Osteoblast (primary cell): ENCODE measurements at regions not wholly inside any gene's neighbourhood (a gene's known extent, or its start where the extent isn't known, plus 50 kb on each side); places are given as distances from the start of the nearest gene placed in this dataset.
A peak's percentile ranks its signal among the peaks of the same experiment; 100 is the strongest.

ENCODE experiments used
- DNase-seq: peaks from one replicate; pipeline ENCODE4 v3.0.0; 2011; ENCODE audit warnings: low spot score, mixed read lengths; ENCODE audit not compliant: insufficient read length; ENCODE audit errors: missing footprints
- H2AFZ ChIP-seq: 2 replicates; pipeline ENCODE4 v1.6.0; 2011; ENCODE audit warnings: mild to moderate bottlenecking, low read length
- H3K27ac ChIP-seq: 2 replicates; pipeline ENCODE4 v1.5.1; 2011; ENCODE audit warnings: mild to moderate bottlenecking, low read depth, low read length, moderate library complexity
- H3K27me3 ChIP-seq: 2 replicates; pipeline ENCODE4 v1.6.0; 2012; ENCODE audit warnings: mild to moderate bottlenecking, control low read depth, inconsistent platforms, low read length, moderate library complexity; ENCODE audit not compliant: insufficient read depth
- H3K36me3 ChIP-seq: 2 replicates; pipeline ENCODE4 v1.5.1; 2011; ENCODE audit warnings: mild to moderate bottlenecking, low read length, control low read depth, moderate library complexity; ENCODE audit not compliant: insufficient read depth
- H3K4me1 ChIP-seq: 2 replicates; pipeline ENCODE4 v1.5.1; 2011; ENCODE audit warnings: mild to moderate bottlenecking, low read length, control low read depth, moderate library complexity; ENCODE audit not compliant: insufficient read depth
- H3K4me2 ChIP-seq: 2 replicates; pipeline ENCODE4 v1.6.0; 2011; ENCODE audit warnings: mild to moderate bottlenecking, low read length; ENCODE audit not compliant: insufficient read depth
- H3K4me3 ChIP-seq: fragments of 200-600 bp; sonication (generic); 3 replicates; pipeline ENCODE4 v1.5.1; 2012; ENCODE audit warnings: mild to moderate bottlenecking, low read length, inconsistent platforms; ENCODE audit not compliant: insufficient read depth
- H3K79me2 ChIP-seq: 2 replicates; pipeline ENCODE4 v1.6.0; 2012; ENCODE audit warnings: mild to moderate bottlenecking, low read length, control low read depth, inconsistent platforms; ENCODE audit not compliant: insufficient read depth
- H3K9me3 ChIP-seq: 2 replicates; pipeline ENCODE4 v1.5.1; 2011; ENCODE audit warnings: low read depth, low read length, control low read depth
- H4K20me1 ChIP-seq: 2 replicates; pipeline ENCODE4 v1.6.0; 2012; ENCODE audit warnings: mild to moderate bottlenecking, low read length, control low read depth; ENCODE audit not compliant: insufficient read depth
- CTCF ChIP-seq: IDR thresholded peaks from 2 replicates; pipeline ENCODE4 v1.5.1; 2011; ENCODE audit warnings: mild to moderate bottlenecking, low read depth, low read length, moderate library complexity; ENCODE audit errors: extremely low read depth

- TF ChIP-seq CTCF = no peak
- no peaks in the 10 kb centered on the region for H3K27me3 ChIP-seq
- H3K4me2 ChIP-seq = no peak overlapping the region
- no peaks in the 10 kb centered on the region for H4K20me1 ChIP-seq
- no peaks in the 10 kb centered on the region for H3K36me3 ChIP-seq
- no peak overlapping the region for H3K4me3 ChIP-seq
- H3K4me1 ChIP-seq = no peaks in the 10 kb centered on the region
- H2AFZ ChIP-seq = no peak overlapping the region
- no peaks in the 10 kb centered on the region for H3K9me3 ChIP-seq
- H3K27ac ChIP-seq = no peak overlapping the region
- no peak for DNase-seq
- no peaks in the 10 kb centered on the region for H3K79me2 ChIP-seq
These were observed 881.3 kb upstream of the SEL1L start for GRCh38 chr14:82414853-82415539.

- DNase-seq = no peak
- H3K4me1 ChIP-seq = no peaks in the 10 kb centered on the region
- H3K4me2 ChIP-seq = no peak overlapping the region
- H2AFZ ChIP-seq = no peak overlapping the region
- no peak for TF ChIP-seq CTCF
- no peak overlapping the region for H3K27ac ChIP-seq
- no peaks in the 10 kb centered on the region for H4K20me1 ChIP-seq
- H3K4me3 ChIP-seq = no peak overlapping the region
- H3K79me2 ChIP-seq = no peaks in the 10 kb centered on the region
- no peaks in the 10 kb centered on the region for H3K9me3 ChIP-seq
- H3K27me3 ChIP-seq = no peaks in the 10 kb centered on the region
- no peaks in the 10 kb centered on the region for H3K36me3 ChIP-seq
These were observed 886.3 kb upstream of the SEL1L start for GRCh38 chr14:82419933-82420332.

- H3K4me1 ChIP-seq = no peaks in the 10 kb centered on the region
- H3K27ac ChIP-seq = no peak overlapping the region
- H3K4me3 ChIP-seq = no peak overlapping the region
- no peak overlapping the region for H2AFZ ChIP-seq
- H3K4me2 ChIP-seq = no peak overlapping the region
- H3K36me3 ChIP-seq = no peaks in the 10 kb centered on the region
- H3K79me2 ChIP-seq = no peaks in the 10 kb centered on the region
- TF ChIP-seq CTCF = no peak
- no peaks in the 10 kb centered on the region for H3K27me3 ChIP-seq
- H3K9me3 ChIP-seq = no peaks in the 10 kb centered on the region
- no peaks in the 10 kb centered on the region for H4K20me1 ChIP-seq
- peak; percentile 17 for DNase-seq
These were observed 887.2 kb upstream of the SEL1L start for GRCh38 chr14:82420871-82421270.

- Histone ChIP-seq H3K4me1 (no peaks in the 10 kb centered on the region), H2AFZ (no peak overlapping the region), H3K79me2 (no peaks in the 10 kb centered on the region), H3K4me2 (no peak overlapping the region), H3K27me3 (no peaks in the 10 kb centered on the region), H3K4me3 (no peak overlapping the region), H3K9me3 (no peaks in the 10 kb centered on the region), H4K20me1 (no peaks in the 10 kb centered on the region), H3K36me3 (no peaks in the 10 kb centered on the region), H3K27ac (no peak overlapping the region)
- no peak for TF ChIP-seq CTCF
- no peak for DNase-seq
These were observed 887.6 kb upstream of the SEL1L start for GRCh38 chr14:82421286-82421685.
